GM19025 (cell line): ENCODE measurements at regions not wholly inside any gene's neighbourhood (a gene's known extent, or its start where the extent isn't known, plus 50 kb on each side); places are given as distances from the start of the nearest gene placed in this dataset.
"Not testable (repeated sequence)": the region's sequence is repeated elsewhere in the genome, so short reads cannot be mapped to it uniquely, and the experiment has no call there.

Experiments used
- ATAC-seq: cut with Tn5 transposase; IDR thresholded peaks from one replicate; pipeline ENCODE4 v1.9.1; 2021; ENCODE audit warnings: mild to moderate bottlenecking, low read depth, moderate library complexity; ENCODE audit not compliant: unreplicated experiment

- ATAC-seq = no peak
Observed at GRCh38 chr5:118111956-118112355, 876.4 kb downstream of the DTWD2 start.

- ATAC-seq = not testable (repeated sequence)
Observed at GRCh38 chr5:118107246-118107645, 881.1 kb downstream of the DTWD2 start.

DNA sequence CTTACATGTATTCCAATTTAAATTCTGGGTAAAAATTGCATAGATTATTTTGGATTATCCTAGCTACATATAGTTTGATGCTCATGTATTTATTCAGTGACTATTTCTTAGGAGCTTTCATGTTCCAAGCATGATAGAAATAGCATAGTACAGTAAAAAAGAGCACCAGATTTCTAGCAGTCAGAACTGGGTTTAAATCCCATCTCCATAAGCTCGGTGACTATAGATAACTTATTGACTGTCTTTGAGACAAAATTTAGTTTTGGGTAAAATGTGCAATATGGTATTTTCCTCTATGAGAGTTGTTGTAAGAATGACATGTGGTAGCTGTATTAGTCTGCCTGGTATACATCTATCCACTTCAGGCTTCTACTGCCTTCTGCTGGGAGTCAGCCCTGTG lies 889.6 kb downstream of the DTWD2 start:
- ATAC-seq = no peak

- no peak for ATAC-seq
Observed at GRCh38 chr5:118095115-118095514, 893.2 kb downstream of the DTWD2 start.

- ATAC-seq = no peak
Observed at GRCh38 chr5:118088448-118088847, 899.9 kb downstream of the DTWD2 start.

DNA sequence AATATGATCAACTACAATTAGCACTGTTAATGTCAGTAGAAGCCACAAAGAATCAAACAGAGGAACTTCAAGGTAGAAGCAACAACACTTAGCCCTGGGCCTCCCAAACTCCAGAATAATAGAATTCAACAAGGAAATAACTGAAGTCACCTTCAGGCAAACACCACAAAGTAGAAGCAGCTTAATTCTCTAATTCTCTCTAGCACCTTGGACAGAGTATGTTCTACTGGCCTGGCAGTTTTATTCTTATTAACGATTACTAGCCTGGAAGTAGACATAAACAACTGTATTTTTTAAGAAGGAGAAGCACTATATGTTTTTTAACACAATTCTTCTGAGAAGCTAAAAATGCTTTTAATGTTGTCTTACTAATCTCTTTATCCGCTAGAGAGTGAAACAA lies 911.9 kb downstream of the DTWD2 start:
- ATAC-seq = no peak

DNA sequence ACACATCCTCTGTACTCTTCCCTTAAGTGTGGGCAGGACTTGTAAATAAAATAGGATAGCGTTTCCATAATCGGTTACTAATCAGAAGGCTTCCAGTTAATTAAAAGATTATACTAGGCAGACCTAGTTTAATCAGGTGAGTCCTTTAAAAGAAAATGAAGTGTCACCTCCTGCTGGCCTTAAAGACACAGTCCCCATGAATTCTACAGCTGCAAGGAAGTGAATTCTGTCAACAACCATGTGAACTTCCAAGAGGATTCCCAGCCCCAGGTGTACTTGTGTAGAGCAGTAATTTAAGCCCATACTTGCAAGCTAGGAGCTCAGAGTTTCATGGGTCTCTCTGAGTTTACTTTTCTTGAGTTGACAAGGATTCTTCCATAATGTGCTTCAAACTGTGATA lies 918.3 kb downstream of the DTWD2 start:
- no peak for ATAC-seq

GRCh38 chr5:118069452-118069851 lies 918.9 kb downstream of the DTWD2 start:
- ATAC-seq = no peak

- ATAC-seq = no peak
Observed at GRCh38 chr5:118068886-118069285, 919.5 kb downstream of the DTWD2 start.

- not testable (repeated sequence) for ATAC-seq
Observed at GRCh38 chr5:118063836-118064235, 924.5 kb downstream of the DTWD2 start.

- ATAC-seq = no peak
Observed at GRCh38 chr5:118060833-118061232, 927.5 kb downstream of the DTWD2 start.

DNA sequence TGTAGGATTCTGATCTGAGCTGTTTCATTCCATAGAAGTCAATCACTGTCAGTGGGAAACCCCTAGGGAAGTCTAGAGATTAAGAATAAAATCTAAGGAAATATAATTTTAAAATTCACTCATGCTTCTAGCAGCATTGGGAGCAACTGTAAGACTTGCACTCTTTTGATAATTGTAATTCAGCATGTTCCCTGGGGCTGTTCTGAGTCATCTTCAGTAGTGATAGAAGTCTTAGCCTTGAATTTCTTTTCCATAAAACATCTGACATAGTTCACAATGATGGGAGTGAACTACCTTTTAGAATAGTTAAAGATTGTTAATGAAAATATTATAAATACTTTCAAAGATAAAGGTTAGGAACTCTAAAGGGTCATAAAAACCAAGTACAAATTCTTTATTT lies 935.8 kb downstream of the DTWD2 start:
- ATAC-seq = no peak

- no peak for ATAC-seq
Observed at GRCh38 chr5:118044169-118044568, 944.2 kb downstream of the DTWD2 start.

DNA sequence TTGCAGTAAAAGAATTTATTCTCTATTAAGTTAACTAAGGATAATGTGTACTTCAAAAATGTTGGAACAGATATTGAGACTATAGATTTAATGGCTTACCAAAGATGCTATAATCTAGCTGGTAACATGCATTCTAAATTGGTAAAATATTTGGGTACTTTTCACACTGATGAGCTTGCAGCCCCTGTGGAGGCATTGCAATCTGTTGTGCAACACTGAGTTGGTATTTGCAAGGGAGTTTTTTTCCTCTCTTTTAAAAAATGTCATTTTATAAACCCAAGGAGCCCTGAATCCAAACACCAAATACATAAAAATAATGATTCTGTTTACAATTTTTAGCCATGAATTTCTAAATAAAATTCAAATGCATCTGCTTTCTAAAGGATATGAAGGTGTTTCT lies 944.8 kb downstream of the DTWD2 start:
- ATAC-seq = no peak

GRCh38 chr5:118042076-118042475 lies 946.3 kb downstream of the DTWD2 start:
- ATAC-seq = no peak

DNA sequence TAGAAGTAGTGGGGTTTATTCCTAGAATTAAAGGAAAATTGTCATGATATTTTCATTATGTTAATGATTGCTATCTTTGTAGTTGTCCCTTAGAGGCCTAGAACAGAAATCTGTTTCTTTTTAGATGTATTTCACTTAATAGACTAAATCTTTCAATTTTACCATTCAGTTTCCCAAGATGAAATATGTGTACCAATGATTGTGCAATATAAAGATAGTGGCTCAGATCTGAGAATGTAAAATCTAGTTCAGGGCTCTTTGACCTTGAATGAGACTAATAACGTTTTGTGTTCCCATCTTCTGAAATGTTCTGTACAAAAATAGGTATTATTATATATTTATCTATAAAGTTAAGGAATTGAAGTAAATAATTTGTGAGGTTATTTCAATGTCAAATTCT lies 947.9 kb downstream of the DTWD2 start:
- ATAC-seq = no peak

- ATAC-seq = no peak
Observed at GRCh38 chr5:118033686-118034338, 954.5 kb downstream of the DTWD2 start.

DNA sequence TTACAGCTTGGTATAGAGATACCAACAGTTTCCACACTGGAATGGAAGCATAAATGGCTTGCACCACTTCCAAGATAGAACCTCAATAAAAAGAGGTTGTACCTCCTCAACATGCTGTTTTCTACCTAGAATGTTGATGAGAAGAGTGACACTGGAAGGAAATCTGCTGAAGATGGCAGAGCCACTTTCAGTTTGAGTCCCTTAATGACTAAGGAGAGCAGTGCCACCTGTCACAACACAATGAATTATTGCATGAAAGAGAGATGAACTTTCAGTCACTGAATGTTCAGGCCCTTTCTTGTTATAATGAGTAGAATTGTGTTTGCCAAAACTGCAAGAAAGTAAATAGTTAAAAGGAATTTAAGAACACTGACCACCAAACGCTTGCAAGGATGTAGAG lies 958.5 kb downstream of the DTWD2 start:
- ATAC-seq = no peak

GRCh38 chr5:118022062-118022461 lies 966.3 kb downstream of the DTWD2 start:
- ATAC-seq = no peak

GRCh38 chr5:118017536-118017935 lies 970.8 kb downstream of the DTWD2 start:
- no peak for ATAC-seq

DNA sequence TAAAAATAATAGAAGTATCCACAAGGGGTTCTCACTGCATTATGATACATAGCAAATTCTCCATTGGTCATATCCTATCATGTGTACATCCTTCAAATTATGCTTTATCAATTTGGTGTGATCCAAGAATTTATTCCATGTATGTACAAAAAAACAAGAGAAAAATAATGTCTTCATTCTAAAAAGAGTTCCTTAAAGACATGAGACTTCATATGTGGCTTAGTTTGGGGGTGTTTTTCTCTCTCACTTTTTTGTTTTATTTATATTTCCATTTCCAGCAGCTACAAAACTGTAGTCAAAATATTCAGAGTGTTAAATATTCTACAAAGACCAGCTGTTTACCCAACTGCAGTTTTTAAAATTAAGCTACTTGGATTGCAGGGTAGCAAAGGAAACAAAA lies 972.0 kb downstream of the DTWD2 start:
- no peak for ATAC-seq

DNA sequence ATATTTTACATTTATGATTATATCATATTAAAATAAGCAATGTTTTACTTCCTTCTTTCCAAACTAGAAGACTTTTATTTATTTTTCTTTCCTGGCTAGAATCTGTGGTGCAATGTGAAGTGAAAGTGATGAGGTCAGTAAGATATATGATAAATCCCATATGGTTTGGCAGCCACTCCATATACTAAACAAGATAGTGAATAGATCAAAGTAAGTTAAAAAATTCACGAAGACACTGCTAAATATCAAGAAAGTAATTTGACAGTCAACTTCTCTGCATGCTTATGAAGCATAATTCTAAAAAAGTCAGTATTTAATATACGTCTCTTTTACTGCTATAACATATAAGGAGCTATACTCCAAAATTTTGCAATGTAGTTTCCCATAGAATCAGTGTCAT lies 972.8 kb downstream of the DTWD2 start:
- no peak for ATAC-seq

GRCh38 chr5:118009741-118010297 lies 978.5 kb downstream of the DTWD2 start:
- no peak for ATAC-seq
